H9 (cell line): ENCODE measurements at regions not wholly inside any gene's neighbourhood (a gene's known extent, or its start where the extent isn't known, plus 50 kb on each side); places are given as distances from the start of the nearest gene placed in this dataset.

Experiments
- DNase-seq: peaks from one replicate; pipeline ENCODE4 v3.0.0-alpha.2; 2017
- H2AFZ ChIP-seq: one replicate; pipeline ENCODE4 v1.6.1; 2013; ENCODE audit warnings: mild to moderate bottlenecking, low read length, control low read depth, moderate library complexity
- H2AK5ac ChIP-seq: 2 replicates; pipeline ENCODE4 v1.6.1; 2013; ENCODE audit warnings: low read length, control low read depth, mixed read lengths; ENCODE audit not compliant: insufficient read length
- H2BK120ac ChIP-seq: one replicate; pipeline ENCODE4 v1.6.1; 2013; ENCODE audit warnings: low read depth, mild to moderate bottlenecking, low read length, control low read depth, inconsistent platforms; ENCODE audit not compliant: poor library complexity, severe bottlenecking
- H2BK12ac ChIP-seq: 2 replicates; pipeline ENCODE4 v1.6.1; 2013; ENCODE audit warnings: low read length, control low read depth, mixed read lengths, low read depth; ENCODE audit not compliant: insufficient read length
- H2BK15ac ChIP-seq: 2 replicates; pipeline ENCODE4 v1.6.1; 2013; ENCODE audit warnings: low read depth, low read length, control low read depth
- H2BK20ac ChIP-seq: one replicate; pipeline ENCODE4 v1.6.1; 2013; ENCODE audit warnings: low read depth, mild to moderate bottlenecking, low read length, control low read depth, inconsistent platforms; ENCODE audit not compliant: poor library complexity, severe bottlenecking
- H2BK5ac ChIP-seq: 2 replicates; pipeline ENCODE4 v1.6.1; 2013; ENCODE audit warnings: low read length, control low read depth, mixed read lengths; ENCODE audit not compliant: insufficient read length
- H3K14ac ChIP-seq: 2 replicates; pipeline ENCODE4 v1.6.1; 2013; ENCODE audit warnings: low read length, control low read depth; ENCODE audit not compliant: insufficient read depth
- H3K18ac ChIP-seq: 2 replicates; pipeline ENCODE4 v1.6.1; 2013; ENCODE audit warnings: low read depth, mild to moderate bottlenecking, mixed read lengths, low read length, control low read depth; ENCODE audit not compliant: insufficient read length
- H3K23ac ChIP-seq: 2 replicates; pipeline ENCODE4 v1.6.1; 2013; ENCODE audit warnings: low read length, control low read depth, mixed read lengths, low read depth; ENCODE audit not compliant: insufficient read length
- H3K23me2 ChIP-seq: 2 replicates; pipeline ENCODE4 v1.6.1; 2013; ENCODE audit warnings: low read depth, mild to moderate bottlenecking, mixed read lengths, low read length, control low read depth; ENCODE audit not compliant: insufficient read length, poor library complexity, severe bottlenecking
- H3K27ac ChIP-seq: 2 replicates; pipeline ENCODE4 v1.5.1; 2013; ENCODE audit warnings: low read length, control low read depth, mixed read lengths, low read depth; ENCODE audit not compliant: insufficient read length
- H3K27me3 ChIP-seq: 2 replicates; pipeline ENCODE4 v1.6.1; 2013; ENCODE audit warnings: low read length, control low read depth, inconsistent platforms; ENCODE audit not compliant: insufficient read depth
- H3K4ac ChIP-seq: 2 replicates; pipeline ENCODE4 v1.6.1; 2013; ENCODE audit warnings: low read depth, mild to moderate bottlenecking, control low read depth, inconsistent platforms, low read length, moderate library complexity
- H3K4me1 ChIP-seq: 2 replicates; pipeline ENCODE4 v1.6.1; 2013; ENCODE audit warnings: low read length, control low read depth, inconsistent platforms; ENCODE audit not compliant: insufficient read depth
- H3K4me2 ChIP-seq: 2 replicates; pipeline ENCODE4 v1.6.1; 2013; ENCODE audit warnings: low read length, control low read depth, mixed read lengths; ENCODE audit not compliant: insufficient read length, insufficient read depth
- H3K56ac ChIP-seq: 2 replicates; pipeline ENCODE4 v1.6.1; 2013; ENCODE audit warnings: low read depth, mild to moderate bottlenecking, mixed read lengths, low read length, control low read depth; ENCODE audit not compliant: insufficient read length
- H3K79me1 ChIP-seq: 2 replicates; pipeline ENCODE4 v1.6.1; 2013; ENCODE audit warnings: low read depth, mild to moderate bottlenecking, moderate library complexity, low read length, control low read depth, inconsistent platforms; ENCODE audit not compliant: insufficient read depth, poor library complexity, severe bottlenecking
- H3K79me2 ChIP-seq: 2 replicates; pipeline ENCODE4 v1.6.1; 2013; ENCODE audit warnings: low read length, control low read depth, inconsistent platforms; ENCODE audit not compliant: insufficient read depth
- H3K9ac ChIP-seq: 2 replicates; pipeline ENCODE4 v1.6.1; 2013; ENCODE audit warnings: low read length, control low read depth, mixed read lengths; ENCODE audit not compliant: insufficient read length; ENCODE audit errors: extremely low read depth
- H3K9me3 ChIP-seq: one replicate; pipeline ENCODE4 v1.6.1; 2013; ENCODE audit warnings: low read depth, low read length, inconsistent platforms; ENCODE audit not compliant: control insufficient read depth
- H3T11ph ChIP-seq: one replicate; pipeline ENCODE4 v1.6.1; 2013; ENCODE audit warnings: mild to moderate bottlenecking, low read length, control low read depth, inconsistent platforms
- H4K20me1 ChIP-seq: one replicate; pipeline ENCODE4 v1.6.1; 2013; ENCODE audit not compliant: control insufficient read depth, insufficient read length, insufficient read depth
- H4K5ac ChIP-seq: 2 replicates; pipeline ENCODE4 v1.6.1; 2013; ENCODE audit warnings: low read depth, mild to moderate bottlenecking, mixed read lengths, low read length, control low read depth; ENCODE audit not compliant: insufficient read length
- H4K8ac ChIP-seq: replicated peaks from 2 replicates; pipeline ENCODE4 v1.6.1; 2013; ENCODE audit warnings: low read length, control low read depth, mixed read lengths, low read depth; ENCODE audit not compliant: insufficient read length
- H4K91ac ChIP-seq: 2 replicates; pipeline ENCODE4 v1.6.1; 2013; ENCODE audit warnings: low read depth, mild to moderate bottlenecking, moderate library complexity, mixed read lengths, low read length, control low read depth; ENCODE audit not compliant: insufficient read length
- H3K27ac Mint-ChIP-seq, 3 experiments: 2 replicates in 2 of 3; 3 replicates in 1 of 3; pipeline ENCODE4 v1.8.0; 2020 to 2021; ENCODE audit warnings: mixed read lengths in 3 of 3, mild to moderate bottlenecking in 1 of 3, moderate library complexity in 1 of 3
- H3K27me3 Mint-ChIP-seq: 2 replicates; pipeline ENCODE4 v1.8.0; 2021; ENCODE audit warnings: low read depth, mild to moderate bottlenecking, moderate library complexity, mixed read lengths
- H3K36me3 Mint-ChIP-seq, 3 experiments: 2 replicates in 2 of 3; 3 replicates in 1 of 3; pipeline ENCODE4 v1.8.0; 2020 to 2021; ENCODE audit warnings: low read depth in 3 of 3, mixed read lengths in 3 of 3; ENCODE audit not compliant: insufficient read depth in 1 of 3
- H3K4me1 Mint-ChIP-seq, 2 experiments: 2 replicates each; pipeline ENCODE4 v1.8.0; 2020; ENCODE audit warnings: mixed read lengths in 2 of 2
- H3K4me3 Mint-ChIP-seq, 2 experiments: 2 replicates in 1 of 2; 3 replicates in 1 of 2; pipeline ENCODE4 v1.8.0; 2020 to 2021; ENCODE audit warnings: mild to moderate bottlenecking in 2 of 2, mixed read lengths in 2 of 2, moderate library complexity in 1 of 2
- H3K9me3 Mint-ChIP-seq, 2 experiments: 2 replicates in 1 of 2; 3 replicates in 1 of 2; pipeline ENCODE4 v1.8.0; 2020; ENCODE audit warnings: mild to moderate bottlenecking in 2 of 2, mixed read lengths in 2 of 2, moderate library complexity in 1 of 2
- WGBS: extraction: QIAGEN DNeasy Blood & Tissue Kit; methylation state at CpG from one replicate; pipeline ENCODE4 v1.1.7; 2013; ENCODE audit warnings: missing lambda C conversion rate, low lambda C conversion rate, mixed read lengths; ENCODE audit not compliant: insufficient read length; ENCODE audit errors: extremely low coverage; 5-methylcytosine and 5-hydroxymethylcytosine counted together
- TF ChIP-seq, protein P1 (sequence below): fragments of 200-600 bp; sonication (generic); conservative IDR thresholded peaks from 3 replicates; pipeline ENCODE4 v1.8.0; 2021; ENCODE audit warnings: antibody characterized with exemption, mild to moderate bottlenecking

GRCh38 chr21:15967661-15968060, 237.9 kb downstream of the USP25 start:
- H2AFZ ChIP-seq: no peak overlapping the region
- H3K18ac ChIP-seq: no peak overlapping the region
- H3K4me1 Mint-ChIP-seq: peaks cover 11 to 13% of the 10 kb centered on the region in 2 experiments
- no peak overlapping the region for H3K4me2 ChIP-seq
- peak overlapping the region in 1 of 3 experiments; percentile 13; a peak in 1 of 7 replicates for H3K27ac Mint-ChIP-seq
- no peak overlapping the region for H2BK5ac ChIP-seq
- no peak overlapping the region for H3K23ac ChIP-seq
- no peaks in the 10 kb centered on the region for H3K27me3 Mint-ChIP-seq
- no peaks in the 10 kb centered on the region for H3K27me3 ChIP-seq
- no peaks in the 10 kb centered on the region for H3K9me3 Mint-ChIP-seq
- H2AK5ac ChIP-seq: no peak overlapping the region
- no peak overlapping the region for H3T11ph ChIP-seq
- H3K9me3 ChIP-seq: no peaks in the 10 kb centered on the region
- no peak overlapping the region for H4K8ac ChIP-seq
- no peak overlapping the region for H2BK12ac ChIP-seq
- no CpG with 5 or more reads among the region's 5 CpGs for WGBS
- DNase-seq: no peak
- H2BK20ac ChIP-seq: no peak overlapping the region
- H2BK15ac ChIP-seq: no peak overlapping the region
- H3K4ac ChIP-seq: no peak overlapping the region
- no peak overlapping the region for H4K91ac ChIP-seq
- H4K20me1 ChIP-seq: no peaks in the 10 kb centered on the region
- H3K79me1 ChIP-seq: no peaks in the 10 kb centered on the region
- no peak overlapping the region for H3K14ac ChIP-seq
- no peak overlapping the region for H4K5ac ChIP-seq
- no peaks in the 10 kb centered on the region for H3K4me1 ChIP-seq
- H3K36me3 Mint-ChIP-seq: no peaks in the 10 kb centered on the region
- TF ChIP-seq, protein P1, sequence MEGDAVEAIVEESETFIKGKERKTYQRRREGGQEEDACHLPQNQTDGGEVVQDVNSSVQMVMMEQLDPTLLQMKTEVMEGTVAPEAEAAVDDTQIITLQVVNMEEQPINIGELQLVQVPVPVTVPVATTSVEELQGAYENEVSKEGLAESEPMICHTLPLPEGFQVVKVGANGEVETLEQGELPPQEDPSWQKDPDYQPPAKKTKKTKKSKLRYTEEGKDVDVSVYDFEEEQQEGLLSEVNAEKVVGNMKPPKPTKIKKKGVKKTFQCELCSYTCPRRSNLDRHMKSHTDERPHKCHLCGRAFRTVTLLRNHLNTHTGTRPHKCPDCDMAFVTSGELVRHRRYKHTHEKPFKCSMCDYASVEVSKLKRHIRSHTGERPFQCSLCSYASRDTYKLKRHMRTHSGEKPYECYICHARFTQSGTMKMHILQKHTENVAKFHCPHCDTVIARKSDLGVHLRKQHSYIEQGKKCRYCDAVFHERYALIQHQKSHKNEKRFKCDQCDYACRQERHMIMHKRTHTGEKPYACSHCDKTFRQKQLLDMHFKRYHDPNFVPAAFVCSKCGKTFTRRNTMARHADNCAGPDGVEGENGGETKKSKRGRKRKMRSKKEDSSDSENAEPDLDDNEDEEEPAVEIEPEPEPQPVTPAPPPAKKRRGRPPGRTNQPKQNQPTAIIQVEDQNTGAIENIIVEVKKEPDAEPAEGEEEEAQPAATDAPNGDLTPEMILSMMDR: no peak
- H3K4me3 Mint-ChIP-seq: no peak overlapping the region
- no peak overlapping the region for H2BK120ac ChIP-seq
- no peaks in the 10 kb centered on the region for H3K79me2 ChIP-seq
- no peak overlapping the region for H3K56ac ChIP-seq
- H3K23me2 ChIP-seq: no peaks in the 10 kb centered on the region
- H3K27ac ChIP-seq: no peak overlapping the region
- no peak overlapping the region for H3K9ac ChIP-seq
